Activated T-helper 17 cell treated with anti-CD3 and anti-CD28 coated beads, Interleukin-2, amount 50 U/mL, for 72 hours (primary cell): ENCODE measurements at regions not wholly inside any gene's neighbourhood (a gene's known extent, or its start where the extent isn't known, plus 50 kb on each side); places are given as distances from the start of the nearest gene placed in this dataset.
A peak's percentile ranks its signal among the peaks of the same experiment; 100 is the strongest.
"Not testable (repeated sequence)": the region's sequence is repeated elsewhere in the genome, so short reads cannot be mapped to it uniquely, and the experiment has no call there.

ENCODE experiments used
- ATAC-seq: fragments of 150-1000 bp; cut with Tn5 transposase; replicated peaks from 2 replicates; pipeline ENCODE4 v1.10.0; 2021; ENCODE audit warnings: mild to moderate bottlenecking, moderate library complexity
- H3K27ac Mint-ChIP-seq: one replicate; pipeline ENCODE4 v1.8.0; 2022; ENCODE audit warnings: mixed read lengths
- H3K27me3 Mint-ChIP-seq: one replicate; pipeline ENCODE4 v1.8.0; 2022; ENCODE audit warnings: mixed read lengths
- H3K36me3 Mint-ChIP-seq: one replicate; pipeline ENCODE4 v1.8.0; 2022; ENCODE audit warnings: low read depth, mild to moderate bottlenecking, mixed read lengths
- H3K4me1 Mint-ChIP-seq: one replicate; pipeline ENCODE4 v1.8.0; 2022; ENCODE audit warnings: mixed read lengths
- H3K4me3 Mint-ChIP-seq: one replicate; pipeline ENCODE4 v1.8.0; 2022; ENCODE audit warnings: mild to moderate bottlenecking, mixed read lengths
- H3K9me3 Mint-ChIP-seq: one replicate; pipeline ENCODE4 v1.8.0; 2022; ENCODE audit warnings: mixed read lengths

DNA sequence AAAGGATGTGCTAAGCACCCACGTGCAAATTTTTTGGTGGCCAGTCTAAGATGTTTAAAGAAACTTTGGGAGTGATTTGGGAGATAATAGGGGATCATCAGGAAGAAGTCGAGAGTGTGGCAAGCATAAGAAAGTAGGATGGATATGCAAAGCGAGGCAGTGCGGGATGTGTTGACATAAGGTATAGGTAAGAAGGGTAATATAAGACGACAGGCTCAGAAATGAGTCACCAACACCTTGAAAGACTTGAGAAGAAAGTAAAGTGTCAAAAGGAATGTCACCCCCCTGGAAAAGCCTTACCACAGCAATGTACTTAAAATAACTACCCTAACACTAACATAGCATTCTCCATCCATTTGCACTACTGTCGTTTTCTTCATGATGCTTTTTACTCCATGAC, 69.8 kb upstream of the BMP2K start:
- Mint-ChIP-seq H3K9me3 (peaks cover 11% of the 10 kb centered on the region), H3K27me3 (no peaks in the 10 kb centered on the region), H3K4me1 (no peaks in the 10 kb centered on the region), H3K4me3 (no peak overlapping the region), H3K27ac (no peak overlapping the region), H3K36me3 (no peaks in the 10 kb centered on the region)
- no peak for ATAC-seq

DNA sequence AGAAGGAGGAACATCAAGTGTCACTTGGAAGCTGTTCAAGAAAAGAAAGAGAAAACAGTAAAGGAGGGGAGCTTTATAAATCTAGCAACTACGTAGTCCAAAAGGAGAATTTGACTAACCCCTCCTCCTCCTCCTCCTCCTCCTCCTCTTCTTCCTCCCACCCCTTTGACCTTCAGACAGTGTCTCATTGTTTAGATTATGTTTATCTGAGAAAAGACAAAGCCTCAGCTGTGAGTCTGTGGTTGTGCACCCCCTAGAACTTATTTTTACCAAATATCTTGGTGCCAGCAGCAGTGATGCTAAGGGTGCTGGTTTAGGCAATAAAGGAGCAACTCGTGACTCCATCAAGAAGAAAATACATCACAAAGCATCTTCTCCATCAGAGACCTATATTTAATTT, 68.9 kb upstream of the BMP2K start:
- Mint-ChIP-seq H3K4me3 (no peak overlapping the region), H3K36me3 (no peaks in the 10 kb centered on the region), H3K9me3 (peaks cover 11% of the 10 kb centered on the region), H3K27ac (no peak overlapping the region), H3K4me1 (no peaks in the 10 kb centered on the region), H3K27me3 (no peaks in the 10 kb centered on the region)
- ATAC-seq, result no peak

DNA sequence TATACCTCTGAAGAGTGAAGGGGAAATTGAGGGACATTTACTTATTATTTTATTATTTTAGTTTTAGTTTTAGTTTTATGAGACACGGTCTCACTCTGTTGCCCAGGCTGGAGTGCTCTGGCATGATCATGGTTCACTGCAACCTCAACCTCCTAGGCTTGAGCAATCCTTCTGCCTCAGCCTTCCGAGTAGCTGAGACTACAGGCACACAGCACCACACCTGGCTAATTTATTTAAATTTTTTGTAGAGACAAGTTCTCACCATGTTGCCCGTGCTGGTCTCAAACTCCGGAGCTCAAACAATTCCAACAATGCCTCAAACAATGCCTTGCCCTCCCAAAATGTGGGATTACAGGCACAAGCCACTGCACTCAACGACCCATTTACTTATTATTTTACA, 68.4 kb upstream of the BMP2K start:
- H3K36me3 Mint-ChIP-seq, result no peaks in the 10 kb centered on the region
- no peak overlapping the region for H3K4me3 Mint-ChIP-seq
- no peaks in the 10 kb centered on the region for H3K27me3 Mint-ChIP-seq
- H3K9me3 Mint-ChIP-seq, result peaks cover 8% of the 10 kb centered on the region
- H3K27ac Mint-ChIP-seq, result no peak overlapping the region
- ATAC-seq, result no peak
- H3K4me1 Mint-ChIP-seq, result no peaks in the 10 kb centered on the region

DNA sequence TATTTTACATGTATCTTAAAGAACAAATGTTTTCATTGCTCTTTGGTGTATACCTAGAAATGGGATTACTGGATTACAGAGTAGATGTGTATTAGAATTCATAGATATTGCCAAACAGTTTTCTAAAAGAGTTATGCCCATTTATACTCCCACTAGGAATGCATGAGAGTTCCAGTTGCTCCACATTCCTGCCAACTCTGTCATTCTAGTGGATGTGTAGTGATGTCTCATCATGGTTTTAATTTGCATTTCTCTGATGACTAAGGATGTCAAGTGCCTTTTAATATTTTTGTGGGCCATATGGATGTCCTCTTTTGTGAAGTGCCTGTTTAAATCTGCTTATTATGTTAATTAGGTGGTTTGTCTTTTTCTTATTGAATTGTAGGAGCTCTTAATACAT, 65.6 kb upstream of the BMP2K start:
- Mint-ChIP-seq H3K4me1 (no peaks in the 10 kb centered on the region), H3K27ac (no peak overlapping the region), H3K4me3 (no peak overlapping the region), H3K27me3 (no peaks in the 10 kb centered on the region), H3K9me3 (no peaks in the 10 kb centered on the region), H3K36me3 (no peaks in the 10 kb centered on the region)
- no peak for ATAC-seq

DNA sequence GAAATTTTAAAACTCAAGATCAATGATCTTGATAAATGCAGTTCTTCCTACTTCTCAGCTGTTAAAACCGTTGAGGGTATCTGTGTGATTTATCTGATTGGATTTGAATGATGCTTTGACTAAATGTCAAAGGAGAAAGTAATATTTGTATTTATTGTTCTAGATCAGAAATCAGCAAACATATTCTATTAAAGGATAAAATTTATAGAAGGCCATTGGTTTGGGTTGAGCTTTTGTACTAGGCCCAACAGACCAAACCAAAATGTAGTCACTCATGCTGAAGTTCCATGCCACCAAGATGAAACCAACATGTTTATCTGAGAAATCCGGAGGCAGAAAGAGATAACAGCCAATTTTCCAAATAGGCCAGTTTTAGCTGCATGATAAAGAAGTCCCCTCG, 64.5 kb upstream of the BMP2K start:
- Mint-ChIP-seq H3K27ac (no peak overlapping the region), H3K4me3 (no peak overlapping the region), H3K36me3 (no peaks in the 10 kb centered on the region), H3K9me3 (no peaks in the 10 kb centered on the region), H3K4me1 (no peaks in the 10 kb centered on the region), H3K27me3 (no peaks in the 10 kb centered on the region)
- ATAC-seq, result no peak

DNA sequence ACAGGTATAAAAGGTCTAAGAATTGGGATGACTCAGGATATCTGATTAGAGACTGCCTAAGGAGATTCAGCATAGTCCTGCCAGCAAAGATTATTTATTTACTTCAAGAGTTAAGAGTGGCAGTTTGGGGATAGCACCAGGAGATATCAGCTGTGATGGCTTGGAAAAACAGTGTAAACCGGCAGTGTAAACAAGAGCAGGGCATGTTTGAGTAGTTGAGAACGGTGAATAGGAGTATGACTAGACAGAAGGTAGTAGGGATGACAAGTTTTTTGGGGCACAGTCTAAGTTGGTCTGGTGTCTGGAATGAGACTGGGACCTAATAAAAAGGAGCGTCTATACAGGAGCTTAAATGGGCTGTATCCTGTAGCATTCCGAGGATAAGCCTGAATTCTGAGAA, 61.6 kb upstream of the BMP2K start:
- not testable (repeated sequence) for H3K4me1 Mint-ChIP-seq, H3K27me3 Mint-ChIP-seq, H3K36me3 Mint-ChIP-seq, H3K9me3 Mint-ChIP-seq, ATAC-seq, H3K27ac Mint-ChIP-seq, H3K4me3 Mint-ChIP-seq

DNA sequence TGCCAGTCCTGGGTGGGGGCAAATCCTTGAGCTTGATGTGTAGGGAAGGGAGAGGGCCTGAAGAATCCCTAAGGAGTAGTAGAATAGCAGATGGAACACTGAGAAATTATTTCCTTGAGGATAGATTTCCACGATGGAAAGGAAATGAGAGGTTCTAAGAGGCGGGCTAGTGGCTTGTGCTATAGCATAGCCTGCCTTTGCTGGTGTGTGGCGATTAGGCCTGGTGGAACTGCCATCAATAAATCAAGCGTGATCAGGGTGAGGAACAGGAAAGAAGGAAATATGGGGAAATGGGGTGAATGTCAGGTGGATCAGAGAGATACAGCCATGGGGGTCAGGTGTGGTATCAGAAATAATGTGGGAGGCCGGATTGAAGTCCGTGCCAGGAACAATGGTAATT, 60.8 kb upstream of the BMP2K start:
- not testable (repeated sequence) for H3K27ac Mint-ChIP-seq, H3K27me3 Mint-ChIP-seq, H3K4me3 Mint-ChIP-seq, ATAC-seq, H3K36me3 Mint-ChIP-seq, H3K9me3 Mint-ChIP-seq, H3K4me1 Mint-ChIP-seq

DNA sequence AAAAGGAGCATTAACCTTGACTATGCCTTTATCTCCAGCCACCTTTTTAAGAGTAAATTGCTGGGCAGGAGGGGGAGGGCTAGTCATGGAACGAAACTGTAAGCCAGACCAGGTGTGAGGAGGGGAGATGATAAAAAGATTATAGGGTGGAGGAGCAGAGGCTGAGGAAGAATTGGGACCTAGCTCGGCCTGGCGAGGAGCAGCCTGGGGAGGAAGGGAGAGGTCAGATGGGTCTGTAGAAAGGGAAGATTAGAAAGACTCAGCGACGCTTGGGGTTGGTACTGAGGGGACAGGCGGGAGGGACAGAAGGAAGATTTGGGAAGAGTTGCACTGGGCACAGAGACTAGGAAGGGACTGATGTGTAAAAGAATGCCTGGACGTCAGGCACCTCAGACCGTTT, 58.4 kb upstream of the BMP2K start:
- not testable (repeated sequence) for H3K36me3 Mint-ChIP-seq, ATAC-seq, H3K4me3 Mint-ChIP-seq, H3K4me1 Mint-ChIP-seq, H3K9me3 Mint-ChIP-seq, H3K27me3 Mint-ChIP-seq, H3K27ac Mint-ChIP-seq

DNA sequence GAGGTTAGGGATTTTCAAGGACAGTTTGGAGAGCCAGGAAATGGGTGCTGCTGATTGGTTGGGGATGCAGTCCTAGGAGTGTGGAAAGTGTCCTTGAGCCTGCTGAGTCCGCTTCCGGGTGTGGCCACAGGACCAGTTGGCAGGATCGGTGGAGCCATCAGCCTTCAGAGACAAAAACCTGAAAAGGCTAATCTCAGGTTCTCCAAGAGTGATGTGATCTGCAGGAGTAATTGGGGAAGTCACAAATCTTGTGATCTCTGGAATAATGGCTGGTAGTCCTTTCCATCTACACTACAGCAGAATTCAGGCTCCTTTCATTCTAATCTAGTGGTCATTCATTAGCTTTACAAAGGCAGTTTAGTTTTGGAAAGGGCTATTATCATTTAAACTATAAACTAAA, 55.9 kb upstream of the BMP2K start:
- Mint-ChIP-seq H3K9me3 (no peaks in the 10 kb centered on the region), H3K36me3 (no peaks in the 10 kb centered on the region), H3K27me3 (no peaks in the 10 kb centered on the region), H3K27ac (peak overlapping the region; percentile 77), H3K4me1 (peaks cover 5% of the 10 kb centered on the region), H3K4me3 (peak overlapping the region; percentile 68)
- no peak for ATAC-seq

DNA sequence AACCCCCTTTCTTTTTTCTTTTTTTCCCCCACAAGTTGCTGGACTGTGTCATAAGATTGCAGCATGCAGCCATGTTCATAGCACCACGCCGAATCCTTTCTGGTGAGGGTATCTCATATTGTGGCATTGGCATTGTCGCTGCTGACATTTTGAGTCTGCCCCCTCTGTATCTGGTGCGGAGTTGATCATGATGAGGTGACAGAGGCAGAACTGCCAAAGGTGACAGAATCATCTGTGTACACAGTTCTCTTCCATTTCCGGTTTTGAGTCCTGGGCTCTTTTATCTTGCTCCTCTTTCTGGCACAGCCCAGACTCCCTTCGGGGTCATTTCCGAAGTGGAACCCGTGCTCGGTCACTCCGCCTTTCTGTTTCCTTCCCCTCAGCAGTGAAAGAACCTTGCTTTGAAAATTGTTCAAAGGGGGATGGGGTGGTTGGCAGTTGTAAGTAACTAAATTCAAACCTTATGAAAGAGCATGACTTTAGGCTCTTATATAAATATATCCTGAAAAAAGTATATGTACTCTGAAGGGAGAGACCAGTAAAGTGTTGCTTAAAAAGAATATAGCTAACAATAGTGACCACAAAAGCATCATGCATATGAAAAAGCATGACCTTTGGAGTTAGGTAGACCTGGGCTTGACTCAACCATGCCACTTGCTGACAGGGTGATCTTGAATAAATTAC, 55.0 kb upstream of the BMP2K start:
- H3K27ac Mint-ChIP-seq, result peak overlapping the region; percentile 77
- H3K27me3 Mint-ChIP-seq, result no peaks in the 10 kb centered on the region
- ATAC-seq, result peak; percentile 91
- H3K4me1 Mint-ChIP-seq, result peaks cover 5% of the 10 kb centered on the region
- H3K4me3 Mint-ChIP-seq, result peak overlapping the region; percentile 68
- H3K36me3 Mint-ChIP-seq, result no peaks in the 10 kb centered on the region
- no peaks in the 10 kb centered on the region for H3K9me3 Mint-ChIP-seq

DNA sequence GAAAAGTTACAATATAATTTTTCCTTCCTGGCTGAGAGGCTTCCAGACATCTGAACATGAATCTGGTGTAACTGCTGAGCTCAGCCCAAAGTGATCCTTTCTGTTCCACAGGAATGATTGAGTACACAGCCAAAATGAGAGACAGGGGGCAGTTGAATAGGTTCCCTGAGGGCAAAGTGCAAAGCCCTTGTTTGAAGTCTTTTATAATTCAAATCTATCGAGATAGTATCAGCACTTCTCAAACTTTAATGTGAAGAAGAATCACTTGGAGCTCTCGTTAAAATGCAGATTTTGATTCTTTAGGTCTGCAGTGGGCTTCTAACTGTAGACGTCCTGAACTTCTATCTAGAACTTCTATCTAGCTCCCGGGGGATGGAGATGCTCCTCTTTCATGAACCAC, 54.4 kb upstream of the BMP2K start:
- no peaks in the 10 kb centered on the region for H3K36me3 Mint-ChIP-seq
- peaks cover 5% of the 10 kb centered on the region for H3K4me1 Mint-ChIP-seq
- H3K27me3 Mint-ChIP-seq, result no peaks in the 10 kb centered on the region
- peak overlapping the region; percentile 77 for H3K27ac Mint-ChIP-seq
- no peak for ATAC-seq
- no peaks in the 10 kb centered on the region for H3K9me3 Mint-ChIP-seq
- peak overlapping the region; percentile 68 for H3K4me3 Mint-ChIP-seq

DNA sequence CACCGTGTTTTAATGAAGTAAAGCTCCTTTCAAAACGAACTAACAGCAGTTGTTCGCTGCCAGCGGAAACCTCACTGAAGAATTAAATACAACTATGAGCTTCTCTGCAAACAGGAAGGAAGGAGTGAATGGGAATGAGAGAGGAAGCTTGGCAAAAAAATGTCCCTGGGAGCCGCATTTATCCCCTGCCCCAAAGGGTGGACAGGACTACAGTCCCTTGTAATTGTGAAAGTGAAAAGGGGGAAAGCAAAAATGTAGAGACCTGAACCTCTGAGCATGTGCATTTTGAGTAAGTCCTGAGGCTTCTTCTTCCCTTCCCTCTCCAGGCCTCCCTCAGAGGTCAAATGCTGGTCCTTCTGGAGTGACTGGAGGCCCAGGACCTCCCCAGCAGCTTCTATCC, 53.8 kb upstream of the BMP2K start:
- no peaks in the 10 kb centered on the region for H3K36me3 Mint-ChIP-seq
- peaks cover 5% of the 10 kb centered on the region for H3K4me1 Mint-ChIP-seq
- H3K27ac Mint-ChIP-seq, result no peak overlapping the region
- H3K9me3 Mint-ChIP-seq, result no peaks in the 10 kb centered on the region
- ATAC-seq, result no peak
- no peaks in the 10 kb centered on the region for H3K27me3 Mint-ChIP-seq
- H3K4me3 Mint-ChIP-seq, result no peak overlapping the region

DNA sequence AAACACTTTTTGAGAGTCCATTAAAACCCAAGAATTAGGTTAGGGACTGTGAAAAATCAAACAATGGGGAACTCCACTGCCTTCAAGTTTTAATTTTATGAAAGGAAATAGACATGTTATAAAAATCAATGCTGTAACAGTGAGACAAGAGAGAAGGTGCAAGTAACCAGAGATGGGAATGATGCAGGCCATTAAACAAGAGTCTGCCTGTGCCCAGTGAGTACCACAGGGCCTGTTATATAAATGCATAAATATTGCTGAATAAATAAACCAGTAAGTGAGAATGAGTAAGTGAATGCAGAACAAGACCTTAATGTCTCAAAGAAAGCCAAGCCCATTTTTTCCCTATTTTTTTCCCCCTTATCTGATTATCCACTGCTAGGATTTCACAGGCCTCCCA, 53.3 kb upstream of the BMP2K start:
- no peak for ATAC-seq
- Mint-ChIP-seq H3K9me3 (no peaks in the 10 kb centered on the region), H3K27ac (no peak overlapping the region), H3K36me3 (no peaks in the 10 kb centered on the region), H3K4me3 (no peak overlapping the region), H3K27me3 (no peaks in the 10 kb centered on the region), H3K4me1 (peaks cover 5% of the 10 kb centered on the region)
